HCEC 1CT (cell line): ENCODE measurements at regions not wholly inside any gene's neighbourhood (a gene's known extent, or its start where the extent isn't known, plus 50 kb on each side); places are given as distances from the start of the nearest gene placed in this dataset.
A peak's percentile ranks its signal among the peaks of the same experiment; 100 is the strongest.

Experiments
- DNase-seq: peaks from one replicate; pipeline ENCODE4 v3.0.0-alpha.2; 2017

GRCh38 chr1:226816576-226816975 is 53.8 kb upstream of the PSEN2 start:
- DNase-seq = peak; percentile 72

DNA sequence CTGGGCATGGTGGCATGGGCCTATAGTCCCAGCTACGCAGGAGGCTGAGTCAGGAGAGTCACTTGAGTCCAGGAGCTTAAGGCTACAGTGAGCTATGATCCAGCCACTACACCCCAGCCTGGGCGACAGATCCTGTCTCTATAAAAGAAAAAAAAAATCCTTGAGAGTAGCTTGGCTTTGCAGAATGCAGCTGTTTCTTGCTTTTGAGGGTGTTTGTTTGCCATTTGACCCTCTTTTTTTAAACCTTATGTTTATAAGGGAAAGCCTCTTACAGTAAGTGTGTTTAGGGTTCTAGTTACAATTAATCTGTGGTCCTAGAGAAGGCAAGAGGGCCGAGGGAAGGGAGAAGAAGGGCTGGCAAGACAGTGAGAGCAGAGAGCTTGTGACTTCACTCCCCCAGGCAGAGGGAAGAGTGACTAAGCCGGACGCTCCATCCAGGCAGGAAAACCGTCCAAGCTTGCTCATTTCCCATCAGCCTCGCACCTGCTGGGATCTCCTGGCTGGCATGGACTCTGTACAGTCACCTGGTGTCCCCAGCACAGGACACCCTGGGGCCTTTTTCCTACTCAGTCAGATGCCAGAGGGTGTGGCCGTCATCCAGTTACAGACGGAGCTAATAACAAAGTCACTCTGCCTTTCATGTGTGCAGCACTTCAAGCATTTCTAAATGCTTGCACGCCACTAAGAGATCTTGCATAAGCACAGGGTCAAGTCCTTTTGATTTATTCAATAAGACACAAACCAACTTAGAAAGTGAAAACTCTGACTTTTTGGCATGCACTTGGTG is 55.5 kb upstream of the PSEN2 start:
- peak; percentile 84 for DNase-seq

DNA sequence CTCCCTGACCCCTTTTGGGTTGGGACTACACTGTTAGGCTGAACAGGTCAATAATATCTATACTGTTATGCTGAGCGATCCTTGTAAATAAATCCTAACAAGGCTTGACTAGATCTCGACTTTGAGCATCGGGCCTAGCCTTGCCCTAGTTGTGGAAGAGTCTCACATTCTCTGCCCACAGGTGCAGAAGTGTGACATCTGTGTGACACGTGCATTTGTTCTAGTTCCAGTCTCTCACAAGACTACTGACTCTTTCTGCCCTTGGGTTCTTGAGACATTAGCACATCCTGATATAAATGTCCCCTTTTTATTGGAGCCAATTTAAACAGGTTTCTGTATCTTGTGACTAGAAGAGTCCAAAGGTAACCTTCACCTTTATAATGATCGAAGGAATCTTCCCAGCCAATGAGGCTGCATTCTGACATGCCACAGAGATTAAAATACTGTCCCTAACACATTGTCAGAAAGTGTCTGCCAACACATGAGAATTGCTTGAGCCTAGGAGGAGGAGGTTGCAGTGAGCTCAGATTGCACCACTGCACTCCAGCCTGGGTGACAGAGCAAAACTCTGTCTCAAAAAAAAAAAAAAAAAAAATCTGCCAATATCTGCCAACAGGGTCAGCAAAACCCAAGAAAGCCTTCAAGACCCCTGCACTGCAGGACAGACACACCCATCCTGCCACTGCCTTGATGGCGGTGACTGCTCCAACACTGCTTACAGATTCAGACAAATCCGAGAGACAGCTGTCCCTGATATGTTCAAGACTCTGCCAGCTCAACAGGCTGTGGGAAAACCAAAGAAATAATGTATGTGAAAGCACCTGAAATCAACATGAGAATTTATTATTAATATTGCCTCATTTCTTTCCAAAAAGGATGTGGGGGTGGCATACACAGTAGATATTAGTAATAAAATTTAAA is 56.5 kb upstream of the PSEN2 start:
- DNase-seq = no peak

GRCh38 chr1:226810681-226811080 is 59.7 kb upstream of the PSEN2 start:
- no peak for DNase-seq

- DNase-seq = no peak
Observed at GRCh38 chr1:226809785-226810571, 60.4 kb upstream of the PSEN2 start.

DNA sequence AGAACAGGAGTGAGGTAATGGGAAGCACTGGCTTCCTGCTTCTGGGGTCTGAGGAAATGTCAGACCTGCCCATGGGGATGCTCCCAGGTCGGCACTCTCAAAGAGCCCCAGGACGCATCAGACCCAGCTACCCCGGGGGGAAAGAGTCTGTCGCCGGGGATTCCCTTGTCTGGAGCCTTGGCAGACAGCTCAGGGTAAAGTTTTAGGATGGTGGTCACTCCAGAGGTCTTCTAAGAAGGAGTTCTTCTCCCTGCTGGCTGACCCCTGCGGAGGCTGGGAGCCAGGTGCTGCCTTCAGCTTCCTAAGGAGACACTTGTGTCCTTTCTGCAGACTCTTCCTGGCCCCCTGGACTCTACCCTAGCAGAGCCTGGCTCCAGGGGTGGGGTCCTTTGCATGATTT is 61.9 kb upstream of the PSEN2 start:
- no peak for DNase-seq

DNA sequence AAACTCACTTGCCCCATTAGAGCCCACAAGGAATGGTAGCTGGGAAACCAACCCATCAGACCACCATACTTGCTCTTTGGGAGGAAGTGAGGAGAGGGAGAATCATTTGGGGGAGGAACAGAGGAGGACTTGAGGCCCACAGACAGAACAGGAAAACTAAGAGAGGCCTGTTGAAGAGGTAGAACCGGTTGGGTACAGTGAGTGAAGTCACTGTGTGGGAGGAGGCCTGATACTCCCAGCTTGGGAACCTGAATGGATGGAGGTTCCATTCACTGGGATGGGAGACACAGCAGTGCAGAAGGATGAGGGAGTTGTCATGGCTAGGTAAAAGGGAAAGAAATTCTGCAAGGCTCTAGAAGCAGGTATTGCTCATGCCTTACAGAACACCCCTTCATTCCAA is 63.4 kb upstream of the PSEN2 start:
- DNase-seq = no peak

DNA sequence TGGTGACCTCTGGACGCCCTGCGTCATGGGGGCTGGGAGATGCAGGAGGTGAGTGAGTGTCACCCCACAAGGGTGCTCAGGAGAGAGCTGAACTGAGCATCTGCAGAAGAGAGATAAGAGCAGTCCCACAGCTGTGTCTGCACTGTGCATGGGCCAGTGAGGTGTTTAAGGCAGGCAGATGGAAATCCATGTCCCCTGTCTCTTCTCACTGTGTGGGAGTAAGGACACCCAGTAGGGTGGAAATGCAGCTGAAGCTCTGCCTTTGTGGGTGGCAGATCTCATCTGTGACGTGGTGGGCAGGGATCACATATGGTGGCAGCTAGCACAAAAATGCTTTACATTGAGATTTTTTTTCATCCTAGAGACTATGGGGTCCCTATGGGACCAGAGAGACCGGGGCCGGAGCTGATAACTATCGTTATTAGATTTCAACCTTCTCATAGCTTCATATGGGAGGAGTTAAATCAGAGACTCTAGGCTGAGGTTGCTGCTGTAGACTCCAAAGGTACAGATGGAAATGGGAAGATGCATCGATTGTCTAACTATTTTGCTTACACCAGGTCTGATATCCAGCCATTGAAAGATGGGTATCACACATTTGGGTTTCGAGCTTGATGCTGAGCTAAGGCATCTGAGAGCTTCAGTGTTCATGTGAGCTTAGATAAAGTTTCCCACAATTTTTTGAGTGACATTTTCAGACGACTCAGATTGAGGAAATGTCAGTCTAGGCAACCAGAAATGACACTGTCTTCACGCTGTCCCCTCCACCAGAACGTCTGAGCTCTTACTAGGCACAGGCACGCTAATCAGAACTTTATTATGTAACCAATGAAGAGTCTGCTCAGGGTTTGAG is 65.3 kb upstream of the PSEN2 start:
- no peak for DNase-seq

DNA sequence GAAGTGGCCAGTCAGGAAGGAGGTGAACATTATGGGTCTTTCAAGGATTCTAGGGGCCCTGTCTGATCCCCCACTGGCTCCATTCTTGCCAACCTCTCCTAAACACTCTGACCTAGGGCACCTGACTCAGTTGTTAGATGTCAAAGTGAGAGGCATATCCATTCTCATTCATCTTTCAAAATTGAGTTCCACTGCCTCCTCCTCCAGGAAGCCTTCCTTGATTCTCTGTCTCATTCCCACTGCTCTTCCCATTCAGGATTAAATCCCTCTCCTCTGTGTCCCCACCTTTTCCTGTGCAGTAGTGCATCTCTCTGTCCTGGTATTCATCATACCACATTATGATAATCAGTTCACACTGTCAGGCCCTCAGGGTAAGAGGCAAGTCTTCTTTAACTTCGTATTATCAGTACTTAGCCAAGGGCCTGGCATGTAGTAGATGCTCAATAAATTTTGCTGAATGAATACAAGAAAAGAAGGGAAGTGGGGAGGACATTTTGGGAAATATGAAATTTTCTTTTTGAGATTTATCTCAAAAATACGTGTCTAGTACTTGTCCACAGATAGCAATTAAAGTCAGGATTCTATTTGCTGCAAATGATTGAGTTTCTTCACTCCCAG is 61.8 kb upstream of the ITPKB start:
- no peak for DNase-seq

DNA sequence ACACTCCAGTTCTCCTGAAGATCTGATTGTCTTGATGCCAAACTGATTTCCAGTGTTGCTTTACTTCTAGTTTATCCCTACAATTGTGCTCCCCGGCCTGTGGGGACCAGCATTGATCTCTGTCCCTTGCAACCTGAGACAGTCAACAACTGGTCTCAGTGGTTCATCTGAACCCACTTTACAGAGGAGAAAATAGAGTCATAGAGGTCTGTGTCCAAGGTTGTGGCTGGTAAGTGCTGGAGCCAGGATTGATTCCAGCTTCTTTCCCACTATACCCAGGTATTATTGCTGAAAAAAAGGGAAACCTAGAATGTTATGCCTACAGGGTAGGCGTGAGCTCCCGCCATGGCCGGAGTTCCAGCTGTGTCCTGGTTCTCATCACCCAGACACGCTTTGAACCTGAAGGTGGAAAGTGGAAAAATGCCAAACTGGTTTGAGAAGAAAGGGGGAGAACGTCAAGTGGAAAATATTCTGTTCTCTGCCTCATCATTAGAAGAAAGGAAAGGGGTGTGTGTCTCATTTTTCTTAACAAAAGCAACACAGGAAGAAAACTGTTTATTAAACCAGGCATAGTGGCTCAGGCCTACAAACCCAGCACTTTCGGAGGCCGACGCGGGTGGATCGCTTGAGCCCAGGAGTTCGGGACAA is 60.7 kb upstream of the ITPKB start:
- no peak for DNase-seq

DNA sequence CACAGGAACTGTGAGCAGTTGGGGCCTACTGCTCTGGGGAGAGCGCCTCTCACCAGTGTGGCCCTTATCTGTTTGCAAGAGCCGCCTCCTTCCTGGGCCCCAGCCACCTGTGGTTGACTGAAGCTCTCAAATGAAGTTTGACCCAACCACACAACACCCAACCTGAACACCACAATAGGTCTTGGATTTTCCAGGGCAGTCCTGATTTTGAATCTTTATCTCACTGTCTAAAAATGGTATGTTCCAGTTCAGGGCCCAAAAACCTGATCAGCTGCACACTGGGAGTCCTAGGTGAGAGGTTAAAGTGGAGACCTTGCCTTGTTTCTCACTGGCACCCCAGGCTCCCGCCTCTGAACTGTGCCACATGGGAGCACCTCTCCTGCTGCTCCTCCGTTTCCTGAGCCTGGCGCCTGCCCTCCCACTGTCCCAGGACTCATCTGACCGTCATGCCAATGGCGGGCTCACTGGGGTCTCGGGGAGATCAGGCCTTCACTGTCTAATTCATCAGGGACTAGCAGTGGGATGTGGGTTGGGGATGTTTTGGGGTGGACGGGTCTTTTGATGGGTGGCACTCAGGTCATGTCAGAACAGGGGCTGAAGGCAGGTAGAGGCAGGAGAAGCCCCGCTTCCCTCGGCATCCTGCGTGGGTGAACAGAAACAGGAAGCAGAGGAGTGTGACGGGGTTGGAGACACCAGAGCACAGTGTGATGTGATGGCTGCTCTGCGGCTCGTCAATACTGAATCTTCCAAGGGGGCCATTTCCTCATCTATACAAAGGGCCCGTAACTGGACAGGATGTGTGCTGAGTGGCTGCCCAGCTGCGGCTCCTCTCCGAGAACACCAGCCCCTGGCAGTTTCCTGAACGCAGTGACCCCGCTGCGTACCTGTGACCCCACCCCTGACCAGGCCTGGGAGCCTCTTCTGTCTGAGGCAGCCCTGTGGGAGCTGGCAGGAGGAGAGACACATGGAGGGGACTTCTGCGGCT is 59.6 kb upstream of the ITPKB start:
- no peak for DNase-seq

DNA sequence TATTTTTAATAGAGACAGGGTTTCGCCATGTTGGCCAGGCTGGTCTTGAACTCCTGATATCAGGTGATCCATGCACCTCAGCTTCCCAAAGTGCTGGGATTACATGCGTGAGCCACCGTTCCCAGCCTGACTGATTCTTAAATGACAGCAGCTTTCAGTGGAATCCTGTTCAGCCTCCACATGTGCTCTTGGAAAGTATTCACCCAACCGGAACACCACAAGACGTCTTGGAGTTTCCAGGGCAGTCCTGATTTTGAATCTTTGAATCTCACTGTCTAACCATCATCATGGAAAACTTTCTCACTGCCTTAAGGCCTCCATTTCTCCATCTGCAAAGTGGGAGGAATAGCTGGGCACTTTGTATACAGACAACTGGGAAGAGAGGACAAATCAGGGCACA is 58.1 kb upstream of the ITPKB start:
- no peak for DNase-seq

DNA sequence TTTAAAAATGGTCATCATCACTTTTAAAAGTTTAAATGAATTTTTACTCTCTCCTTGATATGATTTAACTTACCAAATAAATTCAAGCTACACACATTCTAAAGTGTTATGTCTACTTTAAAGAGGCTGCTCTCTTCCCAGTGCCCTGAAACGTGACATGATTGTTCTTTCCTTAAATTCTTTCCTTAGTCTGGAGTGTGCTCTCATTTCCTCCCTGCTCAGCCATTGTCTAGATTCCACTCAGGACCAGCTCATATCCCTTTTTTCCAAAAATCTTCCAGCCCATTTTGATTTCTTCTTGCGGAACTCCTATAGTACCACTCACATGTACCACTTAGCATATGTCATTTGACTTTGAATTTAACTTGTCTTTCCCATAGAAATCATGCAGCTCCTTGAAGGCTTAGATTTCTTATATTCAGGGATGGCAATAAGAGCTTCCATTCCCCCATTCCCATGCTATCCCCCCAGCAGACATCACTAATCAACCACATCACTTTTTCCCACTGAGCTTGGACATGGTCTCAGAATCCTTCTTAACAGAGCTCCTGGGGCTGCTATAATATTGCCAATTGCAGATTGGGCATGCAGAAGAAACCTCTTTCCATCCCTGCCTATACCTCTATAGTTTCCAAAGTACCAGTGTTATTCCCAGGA is 54.7 kb upstream of the ITPKB start:
- DNase-seq = no peak

DNA sequence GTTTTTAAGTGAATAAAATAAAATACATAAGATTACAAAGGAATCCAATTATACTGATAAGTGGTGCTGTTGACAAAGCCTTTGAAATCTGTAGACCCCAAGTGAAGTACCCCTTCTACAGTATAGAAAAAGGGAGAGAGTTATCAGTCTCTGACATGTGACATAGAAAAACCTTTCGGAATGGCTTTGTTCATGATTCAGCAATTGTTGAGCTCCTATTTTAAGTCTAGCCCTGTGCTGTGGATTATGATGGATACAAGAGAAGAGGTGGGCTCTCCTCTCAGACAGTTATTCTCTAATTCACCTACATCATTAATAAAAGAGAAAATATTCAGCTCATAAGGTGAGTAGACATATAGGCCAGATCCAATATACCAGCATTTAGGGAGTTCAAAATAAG is 53.3 kb upstream of the ITPKB start:
- DNase-seq = no peak

- no peak for DNase-seq
Observed at GRCh38 chr1:226790545-226791181, 51.6 kb upstream of the ITPKB start.

GRCh38 chr1:226788965-226789364 is 49.9 kb upstream of the ITPKB start:
- DNase-seq = no peak
